HG03064 (cell line): ENCODE measurements at regions not wholly inside any gene's neighbourhood (a gene's known extent, or its start where the extent isn't known, plus 50 kb on each side); places are given as distances from the start of the nearest gene placed in this dataset.
"Not testable (repeated sequence)": the region's sequence is repeated elsewhere in the genome, so short reads cannot be mapped to it uniquely, and the experiment has no call there.

Source experiments
- ATAC-seq: cut with Tn5 transposase; IDR thresholded peaks from one replicate; pipeline ENCODE4 v1.9.1; 2021; ENCODE audit warnings: low read depth; ENCODE audit not compliant: unreplicated experiment

- ATAC-seq, result no peak
Observed at GRCh38 chrX:106220177-106220576, 52.1 kb downstream of the PWWP3B start.

- ATAC-seq, result no peak
Observed at GRCh38 chrX:106243376-106243775, 75.3 kb downstream of the PWWP3B start.

GRCh38 chrX:106246511-106246910 lies 78.4 kb downstream of the PWWP3B start:
- no peak for ATAC-seq

GRCh38 chrX:106247162-106247561 lies 79.1 kb downstream of the PWWP3B start:
- no peak for ATAC-seq

GRCh38 chrX:106249706-106250379 lies 81.7 kb downstream of the PWWP3B start:
- no peak for ATAC-seq

GRCh38 chrX:106263817-106264216 lies 95.7 kb downstream of the PWWP3B start:
- ATAC-seq, result no peak

- not testable (repeated sequence) for ATAC-seq
Observed at GRCh38 chrX:106273947-106274587, 106.0 kb downstream of the PWWP3B start.

GRCh38 chrX:106275172-106275571 lies 107.1 kb downstream of the PWWP3B start:
- ATAC-seq, result not testable (repeated sequence)

- no peak for ATAC-seq
Observed at GRCh38 chrX:106278951-106279350, 110.8 kb downstream of the PWWP3B start.

- ATAC-seq, result no peak
Observed at GRCh38 chrX:106281383-106281782, 113.3 kb downstream of the PWWP3B start.

GRCh38 chrX:106283841-106284240 lies 115.7 kb downstream of the PWWP3B start:
- no peak for ATAC-seq

GRCh38 chrX:106284431-106285025 lies 116.4 kb downstream of the PWWP3B start:
- no peak for ATAC-seq

GRCh38 chrX:106286053-106286650 lies 118.0 kb downstream of the PWWP3B start:
- no peak for ATAC-seq

GRCh38 chrX:106290778-106291177 lies 122.7 kb downstream of the PWWP3B start:
- ATAC-seq, result not testable (repeated sequence)

- not testable (repeated sequence) for ATAC-seq
Observed at GRCh38 chrX:106291779-106292390, 123.8 kb downstream of the PWWP3B start.

- no peak for ATAC-seq
Observed at GRCh38 chrX:106300239-106300638, 132.1 kb downstream of the PWWP3B start.

GRCh38 chrX:106300656-106301055 lies 132.6 kb downstream of the PWWP3B start:
- no peak for ATAC-seq

GRCh38 chrX:106302304-106302703 lies 134.2 kb downstream of the PWWP3B start:
- ATAC-seq, result no peak

GRCh38 chrX:106306391-106306947 lies 138.4 kb downstream of the PWWP3B start:
- no peak for ATAC-seq

- ATAC-seq, result no peak
Observed at GRCh38 chrX:106323357-106323756, 155.3 kb downstream of the PWWP3B start.

GRCh38 chrX:106331606-106332005 lies 163.5 kb downstream of the PWWP3B start:
- no peak for ATAC-seq
